HG03521 (cell line): ENCODE measurements at regions not wholly inside any gene's neighbourhood (a gene's known extent, or its start where the extent isn't known, plus 50 kb on each side); places are given as distances from the start of the nearest gene placed in this dataset.

ENCODE experiments used
- ATAC-seq: cut with Tn5 transposase; IDR thresholded peaks from one replicate; pipeline ENCODE4 v1.9.1; 2021; ENCODE audit warnings: mild to moderate bottlenecking, moderate library complexity; ENCODE audit not compliant: unreplicated experiment

- ATAC-seq, result no peak
Measured at GRCh38 chr17:55635253-55635914, 87.3 kb downstream of the TMEM100 start.

DNA sequence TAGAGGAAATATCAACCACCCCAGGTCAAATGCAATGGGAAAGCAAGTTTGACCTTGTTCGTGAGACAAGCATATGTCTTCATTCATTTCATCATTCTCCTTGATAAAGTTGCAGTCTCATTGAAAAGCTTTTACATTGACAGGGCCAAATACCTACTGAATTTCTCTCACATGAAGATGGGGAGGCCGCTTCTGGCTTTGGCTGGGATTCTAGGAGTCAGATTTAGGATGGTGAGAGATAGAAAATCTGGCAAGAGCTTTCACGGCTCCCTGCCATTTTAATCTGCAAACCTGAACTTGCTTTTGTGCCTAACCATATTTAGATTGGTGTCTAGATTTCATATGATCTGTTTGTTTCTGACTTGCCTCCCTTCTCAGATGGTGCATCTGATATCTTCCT, 88.0 kb downstream of the TMEM100 start:
- no peak for ATAC-seq

DNA sequence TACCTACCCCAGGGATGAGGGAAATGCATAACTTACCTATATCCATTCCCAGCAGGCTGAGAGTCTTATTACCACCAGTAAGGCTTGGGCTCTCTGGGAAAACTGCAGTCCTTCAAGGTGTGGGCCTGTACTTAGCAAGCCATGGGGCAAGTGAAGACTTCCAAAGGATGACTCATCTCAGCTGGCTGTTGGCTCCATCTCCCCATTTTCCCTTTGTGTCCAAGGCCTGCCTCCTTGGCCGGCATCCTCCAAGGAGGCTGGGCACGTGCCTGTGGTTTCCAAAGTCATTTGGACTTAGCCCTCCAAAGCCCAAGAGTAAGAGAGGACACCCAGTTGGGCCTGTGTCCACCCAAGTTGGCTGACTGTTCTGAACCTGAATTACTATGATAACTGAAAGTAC, 89.8 kb downstream of the TMEM100 start:
- ATAC-seq, result no peak

GRCh38 chr17:55632236-55632635, 90.4 kb downstream of the TMEM100 start:
- no peak for ATAC-seq

DNA sequence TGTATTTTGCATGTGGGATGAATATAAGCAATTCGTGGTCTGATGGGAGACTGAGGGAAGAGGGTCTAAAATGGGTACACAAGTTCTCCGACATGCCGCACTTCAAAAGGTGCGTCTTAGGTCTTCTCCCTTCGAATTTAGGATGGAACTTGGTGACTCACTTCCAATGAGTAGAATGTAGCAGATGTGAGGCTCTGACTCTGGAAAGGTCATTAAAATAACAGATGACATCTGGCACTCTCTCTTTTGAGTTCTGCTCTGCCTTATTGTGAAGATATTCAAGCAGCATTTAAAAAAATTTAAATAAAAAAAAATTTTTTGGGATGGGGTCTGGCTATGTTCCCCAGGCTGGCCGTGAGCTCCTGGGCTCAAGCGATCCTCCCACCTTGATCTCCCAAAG, 92.7 kb downstream of the TMEM100 start:
- no peak for ATAC-seq

GRCh38 chr17:55625521-55625920, 97.1 kb downstream of the TMEM100 start:
- peak; percentile 52 for ATAC-seq

GRCh38 chr17:55624772-55625433, 97.8 kb downstream of the TMEM100 start:
- ATAC-seq, result peak; percentile 48

DNA sequence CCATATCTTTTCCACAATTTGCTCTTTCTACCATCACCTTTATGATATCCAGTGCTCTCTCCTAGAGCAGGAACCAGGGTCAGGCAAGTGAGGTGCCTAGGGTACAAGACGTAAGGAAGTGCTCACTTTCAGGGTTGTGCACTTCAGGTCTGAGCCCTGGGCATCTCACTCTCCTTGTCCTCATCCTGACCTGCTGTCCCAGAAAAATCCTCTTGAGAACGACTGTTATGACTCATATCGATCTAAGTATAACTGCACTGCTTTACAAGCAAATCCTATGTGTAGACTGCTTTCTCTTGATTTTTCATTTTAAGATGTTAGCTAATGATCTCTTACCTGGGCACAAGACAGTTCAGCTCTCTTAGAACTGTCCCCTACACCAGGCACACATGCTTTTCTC, 100.1 kb downstream of the TMEM100 start:
- ATAC-seq, result no peak

DNA sequence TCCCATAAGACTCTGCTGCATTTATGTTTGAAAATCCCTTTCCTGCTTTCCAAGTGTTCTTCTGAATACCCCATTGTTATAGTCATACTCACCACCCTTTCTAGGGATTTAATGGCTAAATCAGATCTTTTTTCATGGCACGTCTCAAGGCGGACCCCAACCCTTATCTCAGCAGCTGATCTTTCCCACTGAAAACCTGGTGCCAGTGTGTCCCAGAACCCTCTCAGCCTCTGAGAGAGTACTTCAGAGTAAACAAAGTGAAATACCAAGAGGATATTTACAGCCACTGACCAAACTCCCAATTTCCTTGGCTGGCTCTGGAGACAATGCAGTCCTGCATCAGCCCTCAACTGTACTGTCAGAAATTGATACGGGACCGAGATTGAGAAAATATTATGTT, 101.7 kb downstream of the TMEM100 start:
- ATAC-seq, result no peak

DNA sequence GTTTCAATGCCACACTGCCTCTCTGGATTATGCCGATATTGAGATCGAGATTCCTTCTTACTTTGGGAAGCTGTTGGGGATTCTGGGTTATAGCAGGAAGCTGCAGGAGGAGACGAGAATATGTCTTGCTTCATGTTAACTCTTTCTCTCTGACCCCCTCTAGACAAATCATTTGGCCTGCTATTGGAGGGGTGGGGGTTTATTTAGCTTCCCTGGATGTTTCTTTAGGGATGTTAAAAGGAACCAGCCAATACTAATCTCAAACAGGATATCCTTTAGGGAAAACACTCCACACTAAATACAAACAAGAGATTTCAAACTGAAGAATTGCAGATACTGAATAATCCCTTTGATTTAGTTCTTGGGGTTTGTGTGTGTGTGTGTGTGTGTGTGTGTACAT, 102.6 kb downstream of the TMEM100 start:
- ATAC-seq, result no peak

GRCh38 chr17:55617441-55617840, 105.2 kb downstream of the TMEM100 start:
- ATAC-seq, result no peak

GRCh38 chr17:55614061-55614460, 102.8 kb upstream of the SMIM36 start:
- ATAC-seq, result no peak

GRCh38 chr17:55612691-55613141, 101.5 kb upstream of the SMIM36 start:
- ATAC-seq, result no peak

DNA sequence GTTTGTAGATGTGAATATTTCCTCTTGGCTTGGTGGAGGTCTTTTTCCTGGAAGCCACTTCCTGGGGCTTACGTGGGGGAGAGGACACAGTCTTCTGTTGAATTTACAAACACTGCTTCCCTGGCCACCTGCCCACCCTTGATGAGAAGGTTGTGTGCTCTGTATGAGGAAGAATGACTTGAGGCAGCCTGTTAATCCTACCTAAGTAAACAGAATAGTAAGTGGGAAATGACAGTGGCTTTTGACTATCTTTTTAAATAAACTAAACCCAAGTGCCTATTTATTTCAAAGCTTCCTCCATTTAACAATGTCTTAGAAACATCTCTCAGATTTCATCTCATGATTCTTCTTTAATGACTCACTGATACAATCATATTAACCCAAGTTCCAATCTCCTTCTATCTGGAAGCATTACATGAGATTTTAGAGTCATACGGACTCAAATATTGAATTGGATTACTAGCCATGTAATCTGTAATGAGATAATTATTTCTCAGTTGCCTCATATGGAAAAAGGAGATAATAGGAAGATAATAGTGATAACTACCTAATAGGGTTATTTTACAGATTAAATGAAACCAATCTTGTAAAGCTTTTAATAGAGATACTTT, 96.6 kb upstream of the SMIM36 start:
- ATAC-seq, result no peak

DNA sequence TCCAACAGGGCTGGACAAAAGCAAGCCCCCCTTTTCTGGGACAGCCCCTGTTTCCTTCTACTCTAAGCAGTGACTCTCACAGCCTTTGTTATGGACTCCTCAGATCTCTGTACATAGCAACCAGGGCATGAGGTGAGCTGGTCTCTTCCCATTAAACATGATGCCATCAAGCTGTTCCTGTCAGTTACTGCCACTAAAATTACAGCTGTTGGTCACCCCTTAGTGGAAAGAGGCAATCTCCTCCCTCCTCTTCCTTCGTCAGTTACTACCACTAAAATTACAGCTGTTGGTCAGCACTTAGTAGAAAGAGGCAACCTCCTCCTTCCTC, 95.2 kb upstream of the SMIM36 start:
- no peak for ATAC-seq

- no peak for ATAC-seq
Measured at GRCh38 chr17:55605705-55606487, 94.6 kb upstream of the SMIM36 start.

- ATAC-seq, result no peak
Measured at GRCh38 chr17:55601874-55602364, 90.7 kb upstream of the SMIM36 start.

GRCh38 chr17:55598495-55598894, 87.2 kb upstream of the SMIM36 start:
- no peak for ATAC-seq

- no peak for ATAC-seq
Measured at GRCh38 chr17:55588446-55589242, 77.4 kb upstream of the SMIM36 start.

- ATAC-seq, result no peak
Measured at GRCh38 chr17:55587608-55588139, 76.4 kb upstream of the SMIM36 start.
